ENCODE measurements at regions not wholly inside any gene's neighbourhood (a gene's known extent, or its start where the extent isn't known, plus 50 kb on each side); places are given as distances from the start of the nearest gene placed in this dataset.
A peak's percentile ranks its signal among the peaks of the same experiment; 100 is the strongest.

DNA sequence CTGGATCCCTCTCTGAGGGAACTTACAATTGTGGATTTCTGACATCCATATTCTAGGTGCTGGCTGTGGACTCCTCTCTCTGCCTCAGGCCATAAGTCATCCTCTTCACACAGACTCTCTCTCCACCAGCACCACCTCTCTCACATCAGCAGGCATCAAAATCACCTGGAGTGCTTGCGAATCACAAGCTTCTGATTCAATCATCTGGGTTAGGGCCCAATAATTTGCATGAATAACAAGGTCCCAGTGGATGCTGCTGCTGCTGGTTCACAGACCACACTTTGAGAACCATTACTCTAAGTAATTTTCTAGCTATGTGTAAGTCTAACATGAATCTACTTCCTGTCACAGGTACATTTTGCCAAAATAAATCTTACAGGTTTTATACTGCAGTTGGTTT is 214.9 kb downstream of the DSEL start:
- H3K27ac ChIP-seq, result no peak overlapping the region
- no peak overlapping the region for H3K4me2 ChIP-seq
- H3K79me2 ChIP-seq (ENCODE audit: insufficient read depth, low read depth), result no peaks in the 10 kb centered on the region
- no peaks in the 10 kb centered on the region for H4K20me1 ChIP-seq (ENCODE audit: insufficient read depth)
- TF ChIP-seq, protein P1, sequence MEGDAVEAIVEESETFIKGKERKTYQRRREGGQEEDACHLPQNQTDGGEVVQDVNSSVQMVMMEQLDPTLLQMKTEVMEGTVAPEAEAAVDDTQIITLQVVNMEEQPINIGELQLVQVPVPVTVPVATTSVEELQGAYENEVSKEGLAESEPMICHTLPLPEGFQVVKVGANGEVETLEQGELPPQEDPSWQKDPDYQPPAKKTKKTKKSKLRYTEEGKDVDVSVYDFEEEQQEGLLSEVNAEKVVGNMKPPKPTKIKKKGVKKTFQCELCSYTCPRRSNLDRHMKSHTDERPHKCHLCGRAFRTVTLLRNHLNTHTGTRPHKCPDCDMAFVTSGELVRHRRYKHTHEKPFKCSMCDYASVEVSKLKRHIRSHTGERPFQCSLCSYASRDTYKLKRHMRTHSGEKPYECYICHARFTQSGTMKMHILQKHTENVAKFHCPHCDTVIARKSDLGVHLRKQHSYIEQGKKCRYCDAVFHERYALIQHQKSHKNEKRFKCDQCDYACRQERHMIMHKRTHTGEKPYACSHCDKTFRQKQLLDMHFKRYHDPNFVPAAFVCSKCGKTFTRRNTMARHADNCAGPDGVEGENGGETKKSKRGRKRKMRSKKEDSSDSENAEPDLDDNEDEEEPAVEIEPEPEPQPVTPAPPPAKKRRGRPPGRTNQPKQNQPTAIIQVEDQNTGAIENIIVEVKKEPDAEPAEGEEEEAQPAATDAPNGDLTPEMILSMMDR (conservative IDR thresholded peaks at IDR 0.05; ENCODE audit: low read depth, low read length), result no peak
- H3K4me1 ChIP-seq (ENCODE audit: low read depth, poor library complexity, severe bottlenecking), result no peaks in the 10 kb centered on the region
- peak overlapping the region; percentile 31; the same call in 1 of the 2 replicates for H2AFZ ChIP-seq (ENCODE audit: low read depth)
- H3K4me3 ChIP-seq (IDR thresholded peaks at IDR 0.05; ENCODE audit: insufficient read depth, low read depth, low read length), result no peak overlapping the region
- no peak overlapping the region for H3K9ac ChIP-seq
- H3K36me3 ChIP-seq (ENCODE audit: insufficient read depth), result no peaks in the 10 kb centered on the region
- no peaks in the 10 kb centered on the region for H3K27me3 ChIP-seq (ENCODE audit: insufficient read depth, low read depth)

DNA sequence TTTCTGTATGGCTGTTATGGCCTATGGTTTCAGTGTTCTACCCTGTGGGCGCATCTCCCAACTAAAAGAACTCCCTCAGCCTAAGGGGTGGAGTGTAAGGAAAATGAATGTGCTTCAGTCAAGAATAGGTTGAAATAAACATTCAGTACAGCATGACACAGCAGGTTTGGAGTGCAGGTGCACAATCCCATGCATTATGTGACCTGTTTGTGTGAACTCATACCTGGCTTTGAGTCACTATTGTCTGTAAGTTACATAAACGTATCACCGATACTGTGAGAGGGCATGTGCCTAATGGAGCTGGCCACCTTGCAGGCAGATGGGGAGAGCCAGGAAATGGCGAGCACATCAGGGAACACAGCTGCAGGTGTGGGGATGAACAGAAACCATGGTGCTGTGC is 216.0 kb downstream of the DSEL start:
- Histone ChIP-seq H3K27me3 (ENCODE audit: insufficient read depth, low read depth) (no peaks in the 10 kb centered on the region), H3K4me3 (IDR thresholded peaks at IDR 0.05; ENCODE audit: insufficient read depth, low read depth, low read length) (no peak overlapping the region), H4K20me1 (ENCODE audit: insufficient read depth) (no peaks in the 10 kb centered on the region), H3K27ac (no peak overlapping the region), H2AFZ (ENCODE audit: low read depth) (no peak overlapping the region), H3K4me2 (no peak overlapping the region), H3K79me2 (ENCODE audit: insufficient read depth, low read depth) (no peaks in the 10 kb centered on the region), H3K36me3 (ENCODE audit: insufficient read depth) (no peaks in the 10 kb centered on the region), H3K4me1 (ENCODE audit: low read depth, poor library complexity, severe bottlenecking) (no peaks in the 10 kb centered on the region), H3K9ac (no peak overlapping the region)
- TF ChIP-seq, protein P1 (conservative IDR thresholded peaks at IDR 0.05; ENCODE audit: low read depth, low read length), result no peak

DNA sequence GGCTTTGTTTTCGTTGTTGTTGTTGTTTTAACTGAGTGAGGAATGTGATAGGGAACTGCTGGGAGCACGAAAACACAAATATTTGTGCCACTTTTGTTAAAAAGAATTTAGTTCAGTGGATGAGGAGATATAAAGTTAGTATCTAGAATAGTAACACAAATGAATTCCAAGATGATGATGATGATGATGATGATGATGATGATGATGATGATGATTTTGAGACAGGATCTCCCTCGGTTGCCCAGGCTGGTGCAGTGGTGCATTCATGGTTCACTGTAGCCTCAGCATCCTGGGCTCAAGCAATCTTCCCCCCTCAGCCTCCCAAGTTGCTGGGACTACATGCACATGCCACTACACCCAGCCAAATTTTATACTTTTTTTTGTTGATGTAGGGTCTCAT is 223.7 kb downstream of the DSEL start:
- H3K27me3 ChIP-seq (ENCODE audit: insufficient read depth, low read depth), result no peaks in the 10 kb centered on the region
- no peak overlapping the region for H3K9ac ChIP-seq
- H3K27ac ChIP-seq, result no peak overlapping the region
- H4K20me1 ChIP-seq (ENCODE audit: insufficient read depth), result no peaks in the 10 kb centered on the region
- H3K36me3 ChIP-seq (ENCODE audit: insufficient read depth), result no peaks in the 10 kb centered on the region
- H3K4me1 ChIP-seq (ENCODE audit: low read depth, poor library complexity, severe bottlenecking), result no peaks in the 10 kb centered on the region
- H2AFZ ChIP-seq (ENCODE audit: low read depth), result no peak overlapping the region
- H3K79me2 ChIP-seq (ENCODE audit: insufficient read depth, low read depth), result no peaks in the 10 kb centered on the region
- no peak overlapping the region for H3K4me3 ChIP-seq (IDR thresholded peaks at IDR 0.05; ENCODE audit: insufficient read depth, low read depth, low read length)
- H3K4me2 ChIP-seq, result no peak overlapping the region
- TF ChIP-seq, protein P1 (conservative IDR thresholded peaks at IDR 0.05; ENCODE audit: low read depth, low read length), result no peak

DNA sequence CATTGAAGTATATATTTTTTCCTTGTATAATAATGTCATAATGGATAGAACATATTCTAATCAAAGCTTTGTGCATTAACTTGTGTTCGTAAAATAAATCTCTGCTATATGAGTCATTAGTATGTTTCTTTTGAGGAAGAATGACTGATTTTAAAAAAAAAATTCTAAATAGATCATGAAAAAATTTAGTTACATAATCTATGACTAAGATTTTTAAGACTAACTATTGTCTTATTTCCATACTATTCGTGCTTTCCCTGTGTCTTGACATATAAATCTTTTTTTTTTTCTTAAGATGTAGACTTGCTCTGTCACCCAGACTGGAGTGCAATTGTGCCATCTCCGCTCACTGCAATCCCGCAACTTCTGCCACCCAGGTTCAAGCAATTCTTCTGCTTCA is 226.1 kb downstream of the DSEL start:
- H3K4me2 ChIP-seq, result no peak overlapping the region
- no peak overlapping the region for H3K27ac ChIP-seq
- H3K79me2 ChIP-seq (ENCODE audit: insufficient read depth, low read depth), result no peaks in the 10 kb centered on the region
- H3K27me3 ChIP-seq (ENCODE audit: insufficient read depth, low read depth), result no peaks in the 10 kb centered on the region
- H2AFZ ChIP-seq (ENCODE audit: low read depth), result no peak overlapping the region
- H3K4me1 ChIP-seq (ENCODE audit: low read depth, poor library complexity, severe bottlenecking), result no peaks in the 10 kb centered on the region
- TF ChIP-seq, protein P1 (conservative IDR thresholded peaks at IDR 0.05; ENCODE audit: low read depth, low read length), result no peak
- H3K4me3 ChIP-seq (IDR thresholded peaks at IDR 0.05; ENCODE audit: insufficient read depth, low read depth, low read length), result no peak overlapping the region
- H3K9ac ChIP-seq, result no peak overlapping the region
- no peaks in the 10 kb centered on the region for H3K36me3 ChIP-seq (ENCODE audit: insufficient read depth)
- H4K20me1 ChIP-seq (ENCODE audit: insufficient read depth), result no peaks in the 10 kb centered on the region
